ENCODE measurements at regions not wholly inside any gene's neighbourhood (a gene's known extent, or its start where the extent isn't known, plus 50 kb on each side); places are given as distances from the start of the nearest gene placed in this dataset.
"Not testable (repeated sequence)": the region's sequence is repeated elsewhere in the genome, so short reads cannot be mapped to it uniquely, and the experiment has no call there.

DNA sequence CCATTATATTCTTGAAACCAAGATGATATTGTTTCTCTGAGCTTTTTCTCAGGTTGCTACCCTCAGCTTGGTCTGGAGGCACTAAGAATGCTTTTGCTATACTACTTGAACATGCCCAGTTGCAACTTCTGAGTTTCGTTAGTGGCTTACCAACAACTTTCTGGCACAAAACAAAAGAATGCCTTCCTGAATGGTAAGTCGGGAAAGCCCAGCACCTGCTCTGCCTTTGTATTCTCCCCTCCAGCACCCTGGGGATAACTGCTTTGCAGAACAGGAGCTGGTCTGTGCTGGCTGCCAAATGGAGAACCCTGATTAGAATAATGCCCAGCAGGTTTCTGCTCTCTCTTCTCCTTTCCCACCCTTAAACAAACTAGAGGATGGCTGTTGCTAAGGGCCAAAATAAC is 149.3 kb downstream of the TGFB2 start:
- no peak for DNase-seq (ENCODE audit: low read depth)
- in situ Hi-C loops (cut with HindIII; ENCODE audit: low pct_unique_long_range_greater_than_20kb, low sequenced_read_pairs), result no loop called here

DNA sequence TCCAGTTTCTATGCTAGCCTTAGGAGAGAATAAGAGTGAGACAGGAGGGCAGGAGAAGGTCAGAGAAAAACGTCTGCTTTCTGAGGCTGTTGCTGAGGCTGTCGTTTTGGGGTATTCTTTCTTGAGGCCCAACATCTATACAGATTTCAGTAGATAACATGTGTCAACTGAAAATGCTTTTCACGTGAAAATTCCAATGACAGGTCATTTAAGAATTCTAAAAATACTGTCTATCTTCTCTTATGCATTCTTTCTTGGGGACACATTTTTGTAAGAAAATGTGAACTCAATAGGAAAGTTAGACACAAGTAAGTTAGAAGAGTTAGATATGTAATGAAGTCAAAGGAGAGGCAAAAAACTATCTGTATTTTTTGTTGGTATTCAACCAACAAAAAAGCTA is 150.8 kb downstream of the TGFB2 start:
- no peak for DNase-seq (ENCODE audit: low read depth)
- in situ Hi-C loops (cut with HindIII; ENCODE audit: low pct_unique_long_range_greater_than_20kb, low sequenced_read_pairs), result no loop called here

DNA sequence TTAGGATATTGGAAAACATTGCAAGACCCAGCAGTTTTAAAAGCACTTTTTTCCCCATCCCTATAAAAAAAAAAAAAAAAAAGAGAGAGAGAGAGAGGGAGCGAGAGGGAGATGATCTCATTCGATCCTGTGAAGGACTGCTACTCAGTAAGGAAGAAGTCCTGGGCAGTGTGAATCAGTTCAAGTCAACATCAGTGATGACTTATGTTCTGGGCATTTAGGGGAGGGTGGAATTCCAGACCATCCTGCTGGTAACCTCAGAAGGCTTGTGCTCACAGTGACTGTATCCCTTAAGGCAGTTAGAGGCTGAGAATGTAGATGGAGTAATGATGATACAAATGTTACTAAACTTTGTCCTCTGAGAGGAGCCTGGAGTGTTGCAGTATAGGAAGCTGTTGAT is 151.4 kb downstream of the TGFB2 start:
- DNase-seq (ENCODE audit: low read depth), result peak; percentile 95
- in situ Hi-C loops (cut with HindIII; ENCODE audit: low pct_unique_long_range_greater_than_20kb, low sequenced_read_pairs), result no loop called here

DNA sequence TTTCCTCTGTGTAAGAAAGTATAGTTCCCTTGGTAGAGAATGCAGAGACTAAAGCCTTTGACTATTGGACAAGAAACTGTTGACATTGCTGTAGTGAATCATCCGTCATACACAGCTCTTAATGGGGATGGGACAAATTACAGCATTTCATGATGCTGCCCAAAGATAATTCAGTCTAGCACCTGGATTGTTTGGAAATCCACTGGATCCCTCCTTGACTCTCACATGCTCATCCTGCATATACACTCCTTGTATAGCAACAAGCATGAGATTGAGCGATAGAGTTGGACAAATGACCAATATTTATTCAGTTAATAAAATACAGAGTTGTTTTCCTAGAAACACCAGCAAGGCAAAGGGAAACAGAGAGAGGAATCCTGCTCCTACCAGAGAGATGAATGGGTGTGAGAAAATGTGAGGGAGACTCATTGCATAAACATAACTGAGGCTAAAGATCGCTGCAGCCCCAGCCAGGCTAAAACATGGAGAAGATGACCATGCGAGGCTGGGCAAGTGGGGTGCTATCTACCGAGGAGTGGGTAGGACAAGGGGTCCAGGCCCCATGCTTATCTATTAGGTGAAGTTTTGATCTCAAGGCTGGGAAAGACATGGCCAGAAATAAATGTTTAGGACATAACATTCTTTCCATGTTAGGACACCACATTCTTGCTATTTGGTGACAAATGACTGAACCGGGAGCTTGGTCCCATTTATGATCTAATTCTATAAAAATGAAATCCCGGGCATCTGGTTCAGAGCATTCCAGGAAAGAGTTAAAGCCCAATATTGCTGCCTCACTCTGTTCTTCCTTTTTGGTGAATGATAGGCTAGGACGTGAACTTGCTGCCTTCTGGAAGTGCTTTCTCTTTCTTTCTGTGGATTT is 153.2 kb downstream of the TGFB2 start:
- peak; percentile 91 for DNase-seq (ENCODE audit: low read depth)
- in situ Hi-C loops (cut with HindIII; ENCODE audit: low pct_unique_long_range_greater_than_20kb, low sequenced_read_pairs), result no loop called here

DNA sequence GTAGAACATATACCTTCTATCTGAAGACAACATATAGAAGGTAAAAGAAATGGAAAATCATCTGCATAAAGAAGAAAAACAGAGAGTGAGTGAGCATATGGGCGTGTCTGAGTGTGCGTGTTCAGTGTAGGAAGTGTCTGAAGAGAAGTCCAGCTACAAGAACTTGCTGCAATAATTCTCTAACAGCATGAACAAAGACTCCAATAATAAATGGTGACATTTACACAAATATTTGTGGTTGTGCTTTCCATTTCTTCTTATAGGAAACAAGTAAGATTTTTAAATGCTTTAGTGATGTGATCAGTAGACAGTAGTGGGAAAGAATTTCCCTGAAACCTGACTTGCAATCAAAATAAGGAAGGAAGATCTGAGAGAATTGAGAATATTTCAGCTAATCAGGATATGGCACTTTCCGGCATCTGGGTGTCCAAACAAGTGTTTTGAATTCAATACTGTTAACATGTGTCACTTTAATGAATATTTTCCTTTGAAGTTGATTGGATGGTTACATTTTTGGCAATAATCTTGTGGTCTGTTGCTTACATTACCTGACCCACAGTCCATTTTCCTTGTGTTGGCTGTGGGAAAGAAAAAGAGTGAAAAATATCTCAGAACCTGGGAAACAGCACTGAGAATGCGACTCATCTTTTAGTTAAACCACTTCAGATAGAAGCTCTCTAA is 154.0 kb downstream of the TGFB2 start:
- peak; percentile 82 for DNase-seq (ENCODE audit: low read depth)

DNA sequence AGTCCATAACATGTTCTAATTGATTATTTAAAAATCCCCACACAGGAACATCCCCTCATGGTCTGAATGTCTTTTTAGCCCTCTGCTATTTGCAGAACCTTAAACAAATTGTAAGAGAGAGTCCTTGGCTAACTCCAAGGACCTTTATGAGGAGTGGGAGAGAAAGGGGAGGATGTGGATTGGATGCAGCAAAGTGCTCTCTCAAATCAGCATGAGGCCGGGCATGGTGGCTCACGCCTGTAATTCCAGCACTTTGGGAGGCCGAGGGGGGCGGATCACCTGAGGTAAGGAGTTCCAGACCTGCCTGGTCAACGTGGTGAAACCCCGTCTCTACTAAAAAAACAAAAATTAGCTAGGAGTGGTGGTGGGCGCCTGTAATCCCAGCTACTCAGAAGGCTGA is 154.8 kb downstream of the TGFB2 start:
- in situ Hi-C loops (cut with HindIII; ENCODE audit: low pct_unique_long_range_greater_than_20kb, low sequenced_read_pairs), result no loop called here
- DNase-seq (ENCODE audit: low read depth), result no peak

More for the DNA sequence above, 154.0 kb downstream of the TGFB2 start:
- in situ Hi-C loops (cut with HindIII; ENCODE audit: low pct_unique_long_range_greater_than_20kb, low sequenced_read_pairs), result no loop called here

DNA sequence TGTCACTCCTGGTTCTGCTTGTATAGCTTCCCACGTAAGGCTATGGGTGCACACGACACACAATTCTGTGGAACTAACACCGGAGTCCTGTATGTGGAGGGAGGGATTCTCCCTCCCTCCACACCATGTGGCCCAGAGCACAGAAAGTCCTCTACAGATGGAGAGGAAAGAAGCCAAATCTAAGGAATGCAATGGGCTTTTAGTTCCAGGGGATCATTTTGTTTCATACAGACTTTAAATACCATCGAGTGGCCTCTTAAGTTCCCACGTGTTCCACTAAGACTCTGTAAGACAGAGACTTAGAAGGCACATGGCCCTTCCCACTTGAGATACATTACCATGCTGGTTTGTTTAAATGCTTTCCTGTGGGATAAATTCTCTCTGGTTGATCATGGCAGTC is 156.0 kb downstream of the TGFB2 start:
- in situ Hi-C loops (cut with HindIII; ENCODE audit: low pct_unique_long_range_greater_than_20kb, low sequenced_read_pairs), result no loop called here
- no peak for DNase-seq (ENCODE audit: low read depth)

DNA sequence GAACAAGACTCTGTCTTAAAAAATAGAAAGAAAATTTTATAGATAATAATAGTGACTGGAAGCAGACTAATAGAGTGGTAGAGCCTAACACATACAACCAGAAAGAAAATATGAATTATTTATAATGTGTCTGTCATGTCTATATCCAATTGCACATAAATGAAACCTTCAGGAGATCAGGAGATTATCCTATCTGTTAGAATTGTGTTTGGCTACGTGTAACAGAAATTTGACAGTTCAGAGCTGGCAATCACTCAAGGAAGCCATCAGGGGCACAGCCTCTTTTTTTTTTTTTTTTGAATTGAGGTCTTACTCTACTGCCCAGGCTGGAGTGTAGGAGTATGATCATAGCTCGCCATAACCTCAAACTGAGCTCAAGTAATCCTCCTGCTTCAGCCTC is 157.2 kb downstream of the TGFB2 start:
- in situ Hi-C loops (cut with HindIII; ENCODE audit: low pct_unique_long_range_greater_than_20kb, low sequenced_read_pairs), result no loop called here
- no peak for DNase-seq (ENCODE audit: low read depth)

DNA sequence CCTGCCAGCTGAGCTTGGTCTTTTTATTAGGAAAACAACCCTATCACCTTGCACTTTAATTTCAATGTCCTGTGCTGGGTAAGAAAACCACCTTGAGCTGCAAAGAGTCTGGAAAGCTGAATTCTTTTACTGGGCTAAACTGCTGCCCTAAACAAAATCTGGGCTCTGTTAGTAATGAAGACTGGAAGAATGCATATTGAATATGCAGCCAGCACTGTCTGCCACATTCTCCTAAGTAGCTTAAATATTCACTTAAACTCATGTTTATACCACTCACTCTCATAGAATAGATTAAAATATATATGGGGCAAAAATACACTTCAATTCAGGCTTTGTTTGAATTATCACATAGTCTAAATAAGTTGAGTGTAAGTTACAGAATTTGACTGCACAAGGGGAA is 158.0 kb downstream of the TGFB2 start:
- in situ Hi-C loops (cut with HindIII; ENCODE audit: low pct_unique_long_range_greater_than_20kb, low sequenced_read_pairs), result no loop called here
- DNase-seq (ENCODE audit: low read depth), result no peak

DNA sequence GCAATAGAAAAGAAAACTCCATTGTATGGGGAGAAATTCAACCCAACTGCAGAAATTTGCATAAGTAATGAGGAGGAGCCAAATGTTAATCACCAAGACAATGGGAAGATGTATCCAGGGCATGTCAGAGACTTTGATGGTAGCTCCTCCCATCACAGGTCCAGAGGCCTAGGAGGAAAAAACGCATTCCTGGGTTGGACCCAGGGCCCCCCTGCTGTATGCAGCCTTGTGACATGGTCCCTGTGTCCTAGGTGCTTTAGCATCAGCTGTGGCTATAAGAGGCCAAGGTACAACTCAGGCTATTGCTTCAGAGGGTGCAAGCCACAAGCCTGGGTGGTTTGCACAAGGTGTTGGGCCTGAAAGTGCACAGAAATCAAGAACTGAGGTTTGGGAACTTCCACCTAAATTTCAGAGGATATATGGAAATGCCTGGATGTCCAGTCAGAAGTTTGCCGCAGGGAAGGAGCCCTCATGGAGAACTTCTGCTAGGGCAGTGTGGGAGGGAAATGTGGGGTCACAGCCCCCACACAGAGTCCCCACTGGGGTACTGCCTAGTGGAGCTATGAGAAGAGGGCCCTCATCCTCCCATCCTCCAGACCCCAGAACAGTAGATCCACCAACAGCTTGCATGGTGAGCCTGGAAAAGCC is 162.3 kb downstream of the TGFB2 start:
- in situ Hi-C loops (cut with HindIII; ENCODE audit: low pct_unique_long_range_greater_than_20kb, low sequenced_read_pairs), result no loop called here
- no peak for DNase-seq (ENCODE audit: low read depth)

DNA sequence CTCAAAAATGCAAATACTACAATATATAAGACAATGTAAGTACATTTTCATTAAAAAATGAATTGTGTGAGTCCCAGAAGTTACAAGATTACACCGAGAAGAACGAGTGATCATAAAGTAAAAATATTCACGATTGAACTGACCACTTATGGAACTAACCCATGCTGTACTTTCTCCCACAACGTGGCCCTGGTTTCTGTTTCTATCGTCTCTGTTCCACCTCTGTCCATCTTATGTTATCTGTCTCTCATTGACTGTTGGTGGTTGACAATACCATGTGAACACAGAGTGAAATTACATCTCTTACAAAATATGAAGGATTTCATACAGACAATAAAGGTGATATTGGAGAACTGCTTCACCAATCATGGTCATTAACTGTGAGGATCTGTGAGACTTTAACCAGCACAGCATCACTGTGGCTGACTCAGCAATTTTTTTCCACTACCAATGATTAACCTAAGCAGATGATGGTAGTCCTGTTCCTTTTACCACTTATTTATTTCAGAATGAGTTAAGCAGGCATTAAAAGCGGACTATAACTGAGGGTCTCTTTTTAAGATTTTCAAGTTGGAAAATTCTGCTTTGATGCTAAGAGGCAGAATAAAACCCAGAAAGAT is 165.1 kb downstream of the TGFB2 start:
- in situ Hi-C loops (cut with HindIII; ENCODE audit: low pct_unique_long_range_greater_than_20kb, low sequenced_read_pairs), result no loop called here
- peak; percentile 51 for DNase-seq (ENCODE audit: low read depth)

DNA sequence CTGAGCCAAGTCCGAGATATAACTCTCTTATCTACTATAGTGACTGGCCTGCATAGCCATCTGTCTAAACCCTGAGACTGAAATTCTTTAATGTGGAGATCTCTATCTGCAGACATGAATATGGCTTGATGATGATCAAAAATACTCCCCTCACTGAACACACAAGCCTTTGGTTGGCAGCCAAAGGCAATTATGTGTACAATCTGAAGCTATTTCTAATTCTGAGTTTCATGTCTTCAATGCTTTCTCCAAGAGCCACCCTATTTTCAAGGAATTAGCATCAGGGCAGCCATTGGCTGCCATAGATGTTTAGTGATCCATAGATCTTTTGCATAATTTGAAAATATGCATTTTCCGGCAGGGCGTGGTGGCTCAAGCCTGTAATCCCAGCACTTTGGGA is 168.2 kb downstream of the TGFB2 start:
- no peak for DNase-seq (ENCODE audit: low read depth)
- in situ Hi-C loops (cut with HindIII; ENCODE audit: low pct_unique_long_range_greater_than_20kb, low sequenced_read_pairs), result no loop called here

DNA sequence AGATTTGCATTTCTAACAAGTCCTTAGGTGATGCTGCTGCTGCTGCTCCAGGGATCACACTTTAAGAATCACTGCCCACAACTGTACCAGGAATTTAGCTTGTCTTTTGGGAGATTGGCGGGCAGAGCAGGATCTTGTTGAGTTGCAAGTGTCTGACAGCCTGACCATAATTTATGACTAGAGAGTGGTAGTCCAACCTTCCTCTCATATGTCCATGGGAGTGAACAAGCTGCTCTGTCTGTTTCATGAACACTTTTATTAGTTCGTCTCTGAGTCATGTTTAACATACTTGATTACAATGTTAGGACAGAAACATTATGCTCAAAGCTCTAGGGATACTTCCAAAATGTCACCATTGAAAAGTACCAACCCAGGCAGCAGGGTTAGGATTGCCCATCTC is 169.6 kb downstream of the TGFB2 start:
- in situ Hi-C loops (cut with HindIII; ENCODE audit: low pct_unique_long_range_greater_than_20kb, low sequenced_read_pairs), result no loop called here

DNA sequence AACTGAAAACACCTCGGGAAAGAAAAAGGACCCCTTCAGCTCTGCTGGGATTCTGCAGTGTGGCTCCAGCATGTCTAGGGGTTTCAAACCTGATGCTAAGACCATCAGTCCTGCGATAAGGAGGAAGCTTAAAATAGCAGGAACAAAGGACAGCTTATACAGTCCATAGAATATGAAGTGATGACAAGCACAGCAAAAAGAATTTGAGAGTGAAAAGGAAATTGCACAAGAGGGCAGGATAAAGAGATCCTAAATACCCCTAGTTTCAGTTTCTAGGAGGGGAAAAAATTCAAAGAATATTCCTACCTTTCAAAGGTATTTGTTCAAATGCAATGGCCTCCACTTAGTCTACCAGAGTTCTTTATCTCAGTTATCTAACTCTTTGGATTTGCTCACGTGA is 171.4 kb downstream of the TGFB2 start:
- no peak for DNase-seq (ENCODE audit: low read depth)
- in situ Hi-C loops (cut with HindIII; ENCODE audit: low pct_unique_long_range_greater_than_20kb, low sequenced_read_pairs), result no loop called here

More for the DNA sequence above, 169.6 kb downstream of the TGFB2 start:
- DNase-seq (ENCODE audit: low read depth), result no peak

DNA sequence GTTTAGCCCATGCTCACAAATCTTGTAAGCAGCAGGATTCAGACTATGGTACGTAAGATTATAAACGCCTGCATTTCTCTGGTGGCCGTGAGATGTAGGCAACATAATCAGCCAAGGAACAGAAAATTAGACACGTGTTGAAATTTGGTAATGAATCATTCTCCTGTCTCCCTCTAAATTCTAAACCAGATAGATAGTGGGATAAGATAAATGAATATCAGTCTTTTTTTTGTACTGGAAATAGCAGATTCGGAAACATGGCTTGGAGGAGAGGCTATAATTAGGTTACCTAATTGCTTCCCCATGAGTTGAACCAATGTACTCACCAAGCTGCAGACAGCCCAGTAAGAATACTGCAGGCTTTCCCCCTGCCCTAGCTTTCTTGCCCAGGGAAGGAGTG is 172.3 kb downstream of the TGFB2 start:
- no peak for DNase-seq (ENCODE audit: low read depth)
- in situ Hi-C loops (cut with HindIII; ENCODE audit: low pct_unique_long_range_greater_than_20kb, low sequenced_read_pairs), result no loop called here

DNA sequence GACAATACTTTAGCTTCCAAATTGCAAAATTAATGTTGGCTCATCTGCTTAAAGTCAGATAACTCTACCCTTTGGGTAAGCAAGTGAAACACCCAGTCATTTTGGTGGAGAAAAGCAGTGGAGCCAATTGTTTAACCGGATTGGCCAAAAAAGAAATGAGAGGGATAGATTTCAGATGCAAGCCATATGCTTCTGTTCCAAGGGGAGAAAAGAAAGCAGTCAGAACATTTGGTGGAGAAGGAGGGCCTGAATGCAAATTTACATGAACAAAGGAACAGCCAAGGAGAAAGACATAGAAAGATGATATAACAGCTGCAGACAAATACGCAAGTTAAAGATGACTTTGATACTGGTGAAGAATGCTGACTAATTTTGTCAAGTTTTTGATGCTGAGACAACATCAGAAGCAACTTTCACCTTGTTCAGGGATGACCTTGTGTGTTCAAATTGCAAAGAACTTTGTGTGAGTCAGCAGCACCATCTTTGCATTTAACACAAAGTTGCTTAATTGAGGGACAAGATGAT is 173.1 kb downstream of the TGFB2 start:
- in situ Hi-C loops (cut with HindIII; ENCODE audit: low pct_unique_long_range_greater_than_20kb, low sequenced_read_pairs), result no loop called here

DNA sequence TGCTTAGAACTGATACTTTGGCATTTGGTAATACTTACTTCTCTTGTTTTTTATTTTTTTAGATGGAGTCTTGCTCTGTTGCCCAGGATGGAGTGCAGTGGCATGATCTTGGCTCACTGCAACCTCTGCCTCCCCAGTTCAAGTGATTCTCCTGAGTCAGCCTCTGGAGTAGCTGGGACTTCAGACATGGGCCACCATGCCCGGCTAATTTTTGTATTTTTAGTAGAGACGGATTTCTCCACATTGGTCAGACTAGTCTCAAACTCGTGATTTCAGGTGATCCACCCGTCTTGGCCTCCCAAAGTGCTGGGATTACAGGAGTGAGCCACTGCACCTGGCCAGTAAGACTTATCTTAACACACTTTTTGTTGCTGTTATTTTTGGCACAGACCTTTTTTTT is 175.5 kb downstream of the TGFB2 start:
- DNase-seq (ENCODE audit: low read depth); in situ Hi-C loops (cut with HindIII; ENCODE audit: low pct_unique_long_range_greater_than_20kb, low sequenced_read_pairs): not testable (repeated sequence)

More for the DNA sequence above, 173.1 kb downstream of the TGFB2 start:
- no peak for DNase-seq (ENCODE audit: low read depth)

DNA sequence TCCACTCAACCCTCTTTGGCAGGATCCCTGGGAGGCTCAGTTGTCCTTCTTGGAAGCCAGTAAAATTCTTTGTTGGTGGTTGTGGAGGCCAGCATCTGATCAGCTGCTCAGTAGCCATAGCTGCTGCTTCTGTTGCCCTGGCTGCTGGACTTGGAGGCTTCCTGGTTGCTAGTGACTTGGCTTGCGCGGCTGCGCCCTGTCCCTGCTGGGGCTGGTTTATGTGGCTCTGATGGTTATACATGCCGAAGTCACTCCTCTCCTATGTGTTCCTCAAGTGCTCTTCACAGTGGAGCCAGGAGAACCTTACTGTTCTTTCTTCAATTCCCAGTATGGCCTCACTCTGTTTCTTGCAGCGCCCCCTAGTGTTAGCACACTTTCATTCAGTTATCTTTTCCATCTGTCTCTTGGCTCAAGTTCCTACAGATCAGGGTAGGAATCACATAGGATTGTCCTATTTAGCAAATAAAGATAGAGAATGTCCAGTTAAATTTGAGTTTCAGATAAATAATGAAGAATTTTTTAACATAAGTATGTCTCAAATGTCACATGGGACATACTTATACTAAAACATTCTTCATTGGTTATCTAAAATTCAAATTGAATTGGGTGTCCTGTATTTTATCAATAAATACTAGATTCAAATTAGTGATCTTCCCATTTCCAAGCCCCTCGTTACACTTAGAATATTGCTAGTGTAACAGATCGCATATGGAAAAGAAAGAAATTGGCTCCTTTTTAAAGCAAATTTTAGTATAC is 176.5 kb downstream of the TGFB2 start:
- DNase-seq (ENCODE audit: low read depth), result no peak
- in situ Hi-C loops (cut with HindIII; ENCODE audit: low pct_unique_long_range_greater_than_20kb, low sequenced_read_pairs), result no loop called here
